Thoracic aorta (tissue), 2 donors: ENCODE measurements at regions not wholly inside any gene's neighbourhood (a gene's known extent, or its start where the extent isn't known, plus 50 kb on each side); places are given as distances from the start of the nearest gene placed in this dataset.
"Not testable (repeated sequence)": the region's sequence is repeated elsewhere in the genome, so short reads cannot be mapped to it uniquely, and the experiment has no call there.

Experiments
- ATAC-seq: fragments of 150-250 bp; one replicate; pipeline ENCODE4 v1.8.0; 2017; ENCODE audit warnings: low read depth; ENCODE audit not compliant: insufficient number of reproducible peaks, low FRiP score
- DNase-seq: peaks from one replicate; pipeline ENCODE4 v3.0.0-alpha.2; 2020; ENCODE audit warnings: low spot score
- H3K27ac ChIP-seq, 2 donors: fragments of 200-600 bp; sonication (generic); 1 replicate in 1 of 2; 2 replicates in 1 of 2; pipeline ENCODE4 v1.5.1; 2016; ENCODE audit warnings: mild to moderate bottlenecking in 2 of 2, moderate library complexity in 2 of 2
- H3K27me3 ChIP-seq: fragments of 200-600 bp; sonication (generic); replicated peaks from 2 replicates; pipeline ENCODE4 v1.6.0; 2016; ENCODE audit warnings: mild to moderate bottlenecking; ENCODE audit not compliant: insufficient read depth
- H3K36me3 ChIP-seq: fragments of 200-600 bp; sonication (generic); one replicate; pipeline ENCODE4 v1.5.1; 2016
- H3K4me1 ChIP-seq, 2 donors: fragments of 200-600 bp; sonication (generic); 1 replicate in 1 of 2; 2 replicates in 1 of 2; pipeline versions ENCODE4 v1.5.1 to v1.6.0; 2016; ENCODE audit warnings: low read depth in 2 of 2, mild to moderate bottlenecking in 1 of 2; ENCODE audit not compliant: control insufficient read depth in 1 of 2
- H3K4me3 ChIP-seq: fragments of 200-600 bp; sonication (generic); 2 replicates; pipeline ENCODE4 v1.5.1; 2016; ENCODE audit warnings: mild to moderate bottlenecking
- H3K9me3 ChIP-seq: fragments of 200-600 bp; sonication (generic); 2 replicates; pipeline ENCODE4 v1.5.1; 2016
- CTCF ChIP-seq: fragments of 200-600 bp; sonication (generic); IDR thresholded peaks from one replicate; pipeline ENCODE4 v1.5.1; 2019; ENCODE audit warnings: antibody characterized with exemption

- not testable (repeated sequence) for ATAC-seq, H3K4me1 ChIP-seq, H3K27ac ChIP-seq, H3K9me3 ChIP-seq, H3K27me3 ChIP-seq, H3K4me3 ChIP-seq, DNase-seq, H3K36me3 ChIP-seq
Measured at GRCh38 chr15:83335542-83335941, 51.1 kb upstream of the BNC1 start.

DNA sequence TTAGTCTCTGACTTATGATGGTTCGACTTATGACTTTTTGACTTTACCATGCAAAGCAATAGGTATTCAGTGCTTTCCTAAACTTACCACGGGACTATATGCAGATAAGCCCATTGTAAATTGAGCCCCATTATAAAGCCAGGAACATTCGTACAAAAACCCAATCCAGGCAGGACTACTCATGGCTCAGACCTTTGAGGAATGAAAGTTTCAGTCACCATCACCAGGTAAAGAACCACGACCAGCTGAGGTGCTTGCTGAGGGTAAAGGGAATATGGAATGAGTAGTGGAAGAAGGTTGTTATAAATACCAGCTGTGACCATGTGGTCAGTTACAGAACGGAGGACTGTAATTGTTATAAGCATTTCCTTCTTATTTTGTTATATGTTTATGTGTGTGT lies 54.9 kb upstream of the BNC1 start:
- H3K27ac ChIP-seq, result no peak overlapping the region
- DNase-seq (no peak), ATAC-seq (no peak)
- no peaks in the 10 kb centered on the region for H3K4me1 ChIP-seq
- no peak for TF ChIP-seq CTCF
- H3K4me3 ChIP-seq, result no peak overlapping the region
- H3K36me3 ChIP-seq, result no peaks in the 10 kb centered on the region
- no peaks in the 10 kb centered on the region for H3K9me3 ChIP-seq
- no peaks in the 10 kb centered on the region for H3K27me3 ChIP-seq

DNA sequence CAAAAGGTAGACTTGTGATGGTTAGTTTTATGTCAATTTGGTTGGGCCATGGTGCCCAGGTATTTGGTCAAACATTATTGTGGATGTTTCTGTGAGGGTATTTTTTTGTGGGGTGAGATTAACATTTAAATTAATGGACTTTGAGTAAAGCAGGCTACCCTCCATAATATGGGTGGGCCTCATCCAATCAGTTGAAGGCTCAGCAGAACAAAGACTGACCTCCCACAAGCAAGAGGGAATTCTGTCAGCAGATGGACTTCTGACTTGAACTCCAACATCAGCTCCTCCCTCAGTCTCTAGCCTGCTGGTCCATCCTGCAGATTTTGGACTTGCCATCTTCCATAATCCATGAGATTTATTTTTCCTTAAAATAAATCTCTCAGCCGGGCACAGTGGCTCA lies 55.6 kb upstream of the BNC1 start:
- ATAC-seq, result no peak
- H3K27ac ChIP-seq, result no peak overlapping the region
- no peaks in the 10 kb centered on the region for H3K9me3 ChIP-seq
- H3K4me3 ChIP-seq, result no peak overlapping the region
- H3K36me3 ChIP-seq, result no peaks in the 10 kb centered on the region
- TF ChIP-seq CTCF, result no peak
- no peaks in the 10 kb centered on the region for H3K27me3 ChIP-seq
- no peak for DNase-seq
- H3K4me1 ChIP-seq, result no peaks in the 10 kb centered on the region

GRCh38 chr15:83346342-83346741 lies 61.9 kb upstream of the BNC1 start:
- Histone ChIP-seq H3K36me3 (no peaks in the 10 kb centered on the region), H3K4me3 (no peak overlapping the region), H3K27ac (no peak overlapping the region), H3K4me1 (no peaks in the 10 kb centered on the region), H3K27me3 (no peaks in the 10 kb centered on the region), H3K9me3 (no peaks in the 10 kb centered on the region)
- no peak for ATAC-seq
- DNase-seq, result no peak
- TF ChIP-seq CTCF, result no peak

DNA sequence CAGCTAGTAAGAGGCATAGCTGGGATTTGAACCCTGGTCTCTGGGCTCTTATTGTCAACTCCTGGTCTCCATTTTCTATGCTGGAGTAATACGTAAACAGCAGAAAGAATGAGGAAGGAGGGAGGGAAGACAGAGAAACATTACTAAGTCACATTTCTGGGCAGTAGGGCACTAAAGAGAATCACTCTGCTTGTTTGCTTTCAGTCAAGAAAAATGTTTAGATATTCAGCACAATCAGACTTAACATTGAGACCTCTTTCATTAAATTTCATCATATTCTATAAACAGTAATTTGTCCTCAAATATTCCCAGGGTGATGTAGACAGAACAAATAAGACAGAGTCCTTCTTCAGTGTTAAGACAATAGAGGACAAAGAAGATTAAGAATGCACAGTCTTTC lies 67.7 kb upstream of the BNC1 start:
- ATAC-seq (no peak), DNase-seq (no peak)
- Histone ChIP-seq H3K27ac (no peak overlapping the region), H3K27me3 (no peaks in the 10 kb centered on the region), H3K4me1 (no peaks in the 10 kb centered on the region), H3K4me3 (no peak overlapping the region), H3K9me3 (no peaks in the 10 kb centered on the region), H3K36me3 (no peaks in the 10 kb centered on the region)
- no peak for TF ChIP-seq CTCF
